Stimulated activated CD4-positive, alpha-beta T cell treated with anti-CD3 and anti-CD28 coated beads, Interleukin-1b, Interleukin-23, amount 100 ng/mL, for 48 hours (primary cell): ENCODE measurements at regions not wholly inside any gene's neighbourhood (a gene's known extent, or its start where the extent isn't known, plus 50 kb on each side); places are given as distances from the start of the nearest gene placed in this dataset.

Experiments
- DNase-seq: peaks from one replicate; pipeline ENCODE4 v3.0.0-alpha.2; 2020

DNA sequence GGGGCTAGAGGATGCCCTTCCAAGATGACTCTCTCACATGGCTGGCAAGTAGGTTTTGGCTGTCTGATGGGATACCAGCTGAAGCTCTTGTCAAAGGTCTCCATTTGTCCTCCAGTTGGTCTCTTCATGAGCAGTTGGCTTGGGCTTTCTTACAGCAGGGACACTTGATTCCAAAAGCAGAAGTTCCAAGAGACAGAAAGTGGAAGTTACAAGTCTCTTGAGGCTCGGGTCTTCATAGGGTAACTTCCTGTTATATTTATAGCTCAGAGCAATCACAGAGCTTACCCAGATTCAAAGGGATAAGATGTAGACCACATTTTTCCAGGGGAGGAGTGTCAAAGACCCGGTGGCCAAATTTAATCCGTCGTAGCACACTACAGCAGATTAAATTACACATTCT, 440.0 kb downstream of the RFC3 start:
- no peak for DNase-seq

DNA sequence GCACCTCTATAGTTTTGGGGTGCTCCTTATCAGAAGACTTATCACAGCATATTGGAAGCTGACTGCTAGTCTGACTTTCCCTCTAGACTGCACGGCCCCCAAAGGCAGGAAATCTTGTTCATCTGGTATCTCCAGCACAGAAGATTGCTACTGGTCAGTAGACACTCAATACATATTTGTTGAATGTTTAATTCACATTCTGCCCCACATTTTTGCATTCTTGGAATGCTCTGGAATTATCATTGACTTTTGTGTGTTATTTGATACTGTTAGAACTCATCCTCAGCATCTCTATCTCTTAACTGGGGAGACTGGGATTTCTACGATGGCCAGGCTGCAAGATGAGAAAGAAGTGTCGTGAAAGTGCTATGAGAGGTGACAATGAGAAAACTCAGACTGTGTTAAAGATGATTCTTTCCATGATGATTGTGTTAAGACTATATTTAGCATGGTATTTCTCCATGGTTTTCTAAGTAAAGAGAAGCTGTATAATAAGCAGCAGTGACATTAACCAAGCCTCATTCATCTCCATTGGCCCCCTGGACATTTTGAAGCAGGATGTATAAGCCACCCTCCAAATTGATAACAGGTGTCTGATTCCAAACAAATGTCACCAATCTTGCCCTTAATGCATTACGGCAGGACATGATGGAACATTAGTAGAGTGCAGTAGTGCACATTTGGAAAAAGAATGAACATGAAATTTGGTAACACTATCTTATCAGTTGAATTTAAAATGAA, 440.9 kb downstream of the RFC3 start:
- DNase-seq = no peak

DNA sequence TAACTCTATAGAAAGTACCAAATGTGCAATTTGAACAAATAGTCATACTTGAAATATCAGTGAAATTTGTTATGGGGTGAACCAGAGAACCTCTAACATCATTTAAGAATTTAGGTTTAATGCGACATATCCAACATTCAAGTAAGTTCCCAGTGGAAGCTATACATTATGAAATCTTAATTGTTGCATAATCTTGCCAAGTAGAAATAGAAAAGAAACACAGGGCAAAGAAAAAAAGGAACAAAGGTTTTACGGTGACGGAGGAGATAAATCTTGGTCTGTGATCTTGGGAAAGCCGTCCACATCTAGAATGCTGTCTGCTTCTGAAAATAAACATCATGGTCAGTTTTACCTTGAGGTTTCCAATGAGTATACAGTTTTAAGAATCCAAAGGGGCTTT, 445.7 kb downstream of the RFC3 start:
- no peak for DNase-seq

DNA sequence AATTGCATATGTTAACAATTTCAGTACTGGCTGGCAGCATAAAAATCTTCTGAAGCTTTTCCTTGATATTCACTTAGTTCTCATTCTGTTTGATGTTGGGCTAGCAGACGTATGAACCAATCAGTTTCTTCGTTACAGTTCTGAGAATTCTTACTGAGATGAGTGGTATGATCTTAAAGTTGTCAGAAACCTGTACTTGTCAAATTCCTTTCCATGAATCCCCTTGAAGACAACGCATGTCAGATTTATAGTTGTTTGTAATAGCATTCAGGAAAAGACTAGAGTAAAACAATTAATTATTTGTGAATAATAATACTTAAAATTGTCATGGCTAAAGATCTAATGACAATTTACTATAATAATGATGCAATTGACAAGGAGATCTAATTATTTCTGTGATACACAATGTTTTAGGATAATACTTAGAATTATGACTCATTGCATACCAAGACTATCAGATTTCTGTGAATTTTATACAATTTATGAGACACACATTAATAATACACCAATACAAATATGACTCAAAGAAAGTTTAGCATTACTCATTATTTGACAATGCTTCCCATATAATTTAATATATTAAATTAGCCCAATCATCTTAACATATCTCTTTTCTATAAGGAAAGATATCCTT, 447.2 kb downstream of the RFC3 start:
- no peak for DNase-seq

DNA sequence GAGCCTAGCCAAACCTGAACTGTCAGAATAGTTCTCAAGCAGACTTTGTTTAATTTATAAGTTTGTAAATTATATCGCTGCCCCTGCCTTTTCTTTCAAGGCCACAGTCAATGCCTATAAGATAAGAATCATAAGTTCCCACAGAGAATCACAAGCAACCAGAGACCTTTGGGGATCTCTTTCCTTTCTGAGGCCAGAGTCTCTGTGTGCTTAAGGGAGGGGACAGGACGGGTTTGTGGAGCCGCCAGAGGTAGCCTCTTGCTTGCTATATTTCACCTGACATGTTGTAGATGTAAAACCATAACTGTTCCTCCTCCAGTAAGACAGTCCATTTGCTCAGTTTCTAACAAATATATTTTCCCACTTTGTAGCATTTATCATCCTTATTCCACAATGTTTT, 458.8 kb downstream of the RFC3 start:
- no peak for DNase-seq

DNA sequence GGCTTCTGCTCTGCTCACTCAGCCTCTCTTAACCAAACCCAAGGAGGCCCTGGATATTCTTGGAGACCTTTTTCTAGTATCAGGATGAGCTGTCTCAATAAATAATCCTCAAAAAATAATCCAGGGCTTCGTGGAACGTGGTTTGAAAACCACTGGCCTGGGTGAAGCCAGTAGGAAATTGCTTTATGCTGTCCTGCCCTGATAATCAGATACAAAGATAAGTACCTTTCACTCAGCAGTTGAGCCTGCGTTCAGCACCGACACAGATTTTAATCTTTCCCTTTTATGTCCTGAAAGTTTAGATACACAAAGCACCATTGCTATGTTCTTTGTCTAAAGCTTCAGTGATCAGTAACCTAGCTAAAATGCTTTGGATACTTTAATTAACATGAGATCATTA, 460.0 kb downstream of the RFC3 start:
- DNase-seq = no peak

DNA sequence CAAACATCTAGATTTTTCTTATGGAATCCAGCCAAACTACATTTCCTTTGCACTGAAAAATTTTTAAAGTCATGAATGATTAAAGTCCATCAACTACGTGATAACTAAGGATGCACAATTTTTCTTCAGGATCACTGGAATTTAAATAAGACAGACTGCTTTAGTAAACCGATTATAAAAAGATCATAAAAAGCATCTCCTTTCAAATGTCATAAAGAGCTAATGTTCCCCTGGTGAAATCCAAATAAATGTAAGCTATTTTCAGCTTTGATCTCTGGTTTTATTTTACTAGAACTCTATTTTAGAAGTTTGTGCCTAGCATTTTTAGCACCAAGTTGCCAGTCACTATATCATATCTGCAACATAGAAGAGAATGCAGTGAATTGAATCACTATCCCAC, 460.8 kb downstream of the RFC3 start:
- DNase-seq = no peak

DNA sequence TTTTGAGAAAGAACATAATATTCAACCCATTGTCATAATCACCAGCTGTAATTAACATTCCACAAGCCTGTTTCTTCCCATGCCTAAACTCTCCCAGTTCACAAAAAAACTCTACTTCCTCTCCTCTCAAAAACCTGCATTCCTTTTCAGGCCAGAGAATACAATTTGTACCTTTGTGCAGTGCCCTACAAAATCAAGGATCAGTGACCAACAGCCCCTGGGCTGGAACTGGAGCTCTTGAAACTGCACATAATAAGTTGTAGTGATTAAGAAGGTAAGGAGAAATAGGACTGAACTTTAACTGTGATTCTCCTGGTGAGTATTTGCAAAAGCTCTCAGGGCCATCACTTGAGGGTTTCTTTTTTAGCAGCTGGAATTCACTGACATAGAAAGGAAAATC, 472.7 kb downstream of the RFC3 start:
- DNase-seq = no peak

DNA sequence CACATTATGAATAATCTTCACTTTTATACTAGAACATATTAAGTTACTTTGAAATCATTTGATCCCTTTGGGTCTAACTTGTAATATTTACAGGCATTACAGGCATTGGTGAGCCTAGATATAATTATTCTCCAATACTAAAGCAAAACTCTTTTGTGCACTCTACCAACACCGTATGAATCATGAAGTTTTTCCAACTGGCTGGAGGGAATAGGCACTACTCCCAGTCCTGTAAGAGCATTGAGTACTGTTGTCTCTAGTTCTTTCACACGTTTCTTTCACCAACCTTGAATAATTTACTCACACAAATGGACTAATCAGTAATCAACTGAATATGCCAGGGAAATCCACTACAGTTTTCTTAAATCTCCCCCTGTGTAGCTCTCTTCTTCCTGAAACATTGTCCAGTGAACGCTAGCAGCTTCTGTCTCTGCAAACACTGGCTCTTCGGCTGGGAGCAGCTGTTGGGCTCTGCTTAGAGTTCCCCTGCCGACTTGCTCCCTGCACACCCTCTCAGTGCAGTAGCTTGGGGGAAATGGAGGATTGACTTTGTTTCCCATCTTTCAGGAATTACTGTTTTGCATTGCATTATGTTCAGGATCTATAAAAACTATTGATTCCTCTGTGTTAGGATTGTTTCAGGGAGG, 476.7 kb downstream of the RFC3 start:
- no peak for DNase-seq

DNA sequence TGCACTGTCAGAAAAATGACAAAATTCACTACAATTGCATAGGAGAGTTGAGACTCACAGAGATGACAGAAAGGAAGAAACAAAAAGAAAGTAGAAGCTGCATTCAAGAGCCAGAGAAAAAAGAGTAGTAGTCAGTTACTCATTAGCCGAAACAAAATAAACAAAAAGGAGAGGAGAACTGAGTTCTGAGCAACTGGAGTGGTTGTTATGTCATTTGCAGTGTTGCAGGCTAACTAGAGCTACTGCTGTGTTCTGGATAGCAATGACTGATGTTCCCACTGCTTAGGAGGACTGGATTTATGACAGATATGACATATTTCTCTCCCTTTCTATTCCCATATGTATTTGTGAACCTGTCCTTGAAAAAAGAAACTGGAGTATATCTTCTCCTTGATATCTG, 482.6 kb downstream of the RFC3 start:
- no peak for DNase-seq

DNA sequence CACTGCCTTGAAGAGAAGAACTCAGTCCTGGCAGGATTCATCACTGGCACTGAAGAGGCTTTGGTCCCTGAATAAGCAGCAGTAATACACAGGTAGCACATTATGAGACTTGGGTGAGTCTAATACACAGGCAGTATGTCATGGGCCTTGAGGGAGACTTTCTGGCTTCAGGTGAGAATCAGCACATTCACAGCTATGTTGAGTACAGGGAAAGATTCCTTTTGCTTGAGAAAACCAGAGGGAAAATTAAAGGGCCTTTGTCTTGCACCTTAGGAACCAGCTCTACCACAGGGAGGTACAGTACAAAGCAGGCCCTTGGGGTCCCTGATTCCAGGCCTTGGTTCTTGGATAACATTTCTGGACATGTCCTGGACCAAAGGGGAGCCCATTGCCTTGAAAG, 484.6 kb downstream of the RFC3 start:
- DNase-seq = no peak

DNA sequence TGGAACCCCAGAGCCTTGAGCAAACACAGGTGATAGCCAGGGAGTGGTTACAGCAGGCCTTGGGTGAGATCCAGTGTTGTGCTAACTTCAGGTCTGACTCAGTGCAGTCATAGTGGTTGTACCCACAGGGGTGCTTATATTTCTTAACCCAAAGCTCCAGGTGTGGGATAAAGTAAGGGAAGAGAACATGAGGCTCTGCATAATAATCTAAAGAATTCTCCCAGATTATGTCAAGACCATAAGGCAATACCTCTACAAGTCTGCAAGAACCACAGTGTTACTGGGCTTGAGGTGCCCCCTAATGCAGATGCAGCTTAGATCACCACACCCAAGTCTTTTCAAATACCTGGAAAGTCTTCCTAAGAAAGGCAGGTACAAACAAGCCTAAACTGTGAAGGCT, 485.4 kb downstream of the RFC3 start:
- DNase-seq = no peak

DNA sequence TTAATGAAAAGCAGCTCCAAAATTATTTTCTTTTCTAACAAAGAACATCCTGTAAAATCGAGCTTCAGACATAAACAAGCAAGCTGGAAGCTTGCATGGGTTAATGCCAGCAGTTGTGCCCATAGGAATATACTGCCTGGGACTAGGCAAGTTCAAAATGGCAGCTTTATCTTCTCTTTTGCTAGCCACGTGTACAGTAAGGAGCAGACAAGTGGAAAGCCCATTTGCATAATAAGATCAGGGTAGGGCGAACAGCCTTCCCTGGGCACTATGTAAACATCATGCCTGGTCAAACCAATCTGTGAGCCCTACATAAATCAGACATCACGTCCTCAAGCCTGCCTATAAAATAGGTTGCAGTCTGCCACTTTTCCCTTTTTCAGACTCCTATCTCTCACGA, 489.7 kb downstream of the RFC3 start:
- no peak for DNase-seq

DNA sequence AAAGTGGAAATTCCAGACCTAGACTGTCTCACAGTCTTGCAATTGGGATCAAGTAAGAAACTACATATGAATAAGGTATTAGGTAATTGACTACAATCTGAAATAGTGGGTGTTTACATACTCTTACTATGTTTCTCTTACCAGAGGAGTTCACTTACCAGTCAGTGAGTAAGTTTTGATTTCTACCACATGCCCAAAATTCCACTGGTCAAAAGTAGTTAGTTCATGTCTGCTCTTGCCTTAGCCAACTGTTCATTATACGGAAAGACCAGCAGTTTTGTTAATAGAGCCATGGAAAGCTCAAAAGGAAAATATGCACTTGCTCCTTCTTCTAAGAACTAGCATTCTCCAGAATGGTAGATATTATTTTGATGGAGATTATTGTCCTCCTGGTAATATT, 490.8 kb downstream of the RFC3 start:
- DNase-seq = no peak

DNA sequence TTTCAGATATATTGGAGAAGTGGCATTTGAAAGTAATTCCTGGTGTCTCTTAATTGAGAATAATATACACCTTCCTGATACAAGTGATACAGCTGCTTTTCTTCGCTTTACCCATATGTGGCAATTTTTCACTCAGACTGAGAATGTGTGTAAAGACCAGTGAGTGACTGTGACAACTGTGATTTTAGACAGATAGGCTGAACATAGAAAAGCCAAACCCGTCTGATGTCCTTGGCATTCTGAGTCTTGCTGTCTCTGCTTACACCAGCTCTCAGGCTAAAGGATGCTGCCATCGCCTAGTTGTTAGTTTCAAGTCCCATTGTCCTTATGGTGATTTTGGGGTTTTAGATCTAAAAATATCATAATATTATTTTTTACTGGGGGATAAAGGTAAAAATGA, 492.6 kb downstream of the RFC3 start:
- no peak for DNase-seq

DNA sequence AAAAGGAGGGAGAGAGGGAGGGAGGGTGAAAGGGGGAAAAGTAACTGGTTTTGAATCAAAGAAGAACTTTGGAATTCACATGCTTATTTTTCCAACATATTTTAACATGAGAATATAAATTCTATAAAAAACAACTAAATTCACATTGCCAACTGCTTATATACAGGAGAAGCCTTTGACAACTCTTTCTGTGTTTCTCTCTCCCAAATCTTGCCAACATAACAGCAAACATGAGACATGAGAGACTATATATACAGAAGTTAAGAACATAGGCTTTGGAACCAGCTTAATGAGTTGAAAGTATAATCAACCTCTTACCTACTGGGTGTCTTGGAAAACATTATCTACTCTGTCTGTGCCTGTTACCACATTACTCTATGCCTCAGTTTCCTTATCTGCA, 493.3 kb downstream of the RFC3 start:
- no peak for DNase-seq

DNA sequence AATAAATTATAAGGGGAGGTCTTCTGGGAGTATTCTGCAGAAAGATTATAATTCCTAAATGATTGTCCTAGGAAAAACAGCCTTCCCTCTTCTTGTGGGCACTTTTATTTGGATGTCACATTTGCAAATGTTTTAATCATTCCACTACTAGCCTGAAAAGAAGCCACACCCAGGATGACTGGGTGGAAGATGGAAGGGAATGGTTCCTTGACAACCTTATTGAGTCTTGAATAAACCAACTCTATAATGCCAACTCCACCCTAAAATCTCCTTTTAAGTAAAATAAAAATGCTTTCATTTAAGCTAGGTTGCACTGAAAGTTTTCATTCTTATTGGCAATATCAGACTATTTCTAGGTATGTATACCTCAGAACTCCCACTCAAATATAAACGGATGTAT, 494.6 kb downstream of the RFC3 start:
- no peak for DNase-seq

DNA sequence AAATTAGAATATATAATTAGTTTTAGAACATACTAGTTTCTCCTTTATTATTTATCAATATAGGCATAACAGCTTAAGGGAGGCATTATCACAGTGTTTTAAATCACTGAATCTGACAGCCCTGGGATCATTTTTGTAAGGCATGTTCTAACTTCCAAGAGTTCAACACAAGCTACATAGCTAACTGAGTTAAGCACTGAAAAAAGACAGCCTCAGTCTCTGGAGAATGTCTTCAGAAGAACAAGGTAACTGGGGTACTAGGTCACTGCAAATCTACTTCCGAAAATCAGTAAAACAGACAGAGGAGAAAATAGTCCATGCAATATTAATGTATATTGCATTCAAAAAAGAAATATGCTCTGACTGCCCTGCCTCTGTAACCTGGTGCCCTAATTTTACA, 502.1 kb downstream of the RFC3 start:
- no peak for DNase-seq

DNA sequence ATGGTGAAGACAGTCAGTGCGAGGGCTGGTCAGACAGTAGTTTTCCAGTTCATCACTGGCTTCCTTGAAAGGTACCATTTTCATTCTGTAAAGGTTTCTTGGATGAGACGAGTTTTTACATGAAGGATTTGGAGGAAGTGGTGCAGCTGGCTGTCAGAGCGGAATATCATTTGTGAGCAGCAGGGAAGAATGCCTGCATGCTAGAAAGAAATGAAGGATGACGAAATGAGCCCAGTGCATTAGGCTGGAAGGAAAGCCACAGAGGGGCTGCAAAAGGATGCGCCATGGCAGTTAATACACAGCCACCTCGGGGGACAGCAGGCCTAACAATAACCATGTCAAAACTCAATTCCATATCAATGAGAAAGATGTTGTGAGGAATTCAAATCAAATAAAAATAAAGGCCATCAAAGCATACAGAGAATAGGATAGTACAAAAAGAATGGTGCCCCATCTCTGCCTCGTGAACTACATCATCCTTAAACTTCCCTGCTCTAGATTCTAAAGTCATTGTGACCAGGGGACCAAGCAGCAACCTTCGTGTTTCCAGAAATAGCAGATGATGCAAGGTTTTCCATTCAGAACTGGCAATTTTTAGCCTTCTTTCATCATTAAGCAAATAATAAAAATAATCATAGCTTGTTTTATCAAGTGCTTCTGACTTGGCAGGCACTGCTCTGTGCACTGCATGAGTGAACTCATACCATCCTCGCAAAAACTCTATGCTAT, 504.2 kb downstream of the RFC3 start:
- no peak for DNase-seq

DNA sequence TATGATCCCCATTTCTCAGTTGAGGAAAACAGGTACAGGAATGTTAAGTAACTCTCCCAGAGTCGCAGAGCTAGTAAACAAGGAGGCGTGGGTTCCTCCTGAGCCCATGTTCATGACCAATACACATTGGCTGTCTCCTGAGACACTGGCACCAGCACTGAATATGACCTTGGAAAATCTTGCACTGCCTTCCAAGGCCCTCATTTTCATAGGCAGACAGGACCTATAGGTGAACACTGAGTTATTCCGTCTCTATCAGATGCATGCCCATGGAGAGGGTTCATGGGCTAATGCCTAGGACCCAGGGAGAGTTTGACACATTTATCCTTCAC, 504.8 kb downstream of the RFC3 start:
- DNase-seq = no peak

DNA sequence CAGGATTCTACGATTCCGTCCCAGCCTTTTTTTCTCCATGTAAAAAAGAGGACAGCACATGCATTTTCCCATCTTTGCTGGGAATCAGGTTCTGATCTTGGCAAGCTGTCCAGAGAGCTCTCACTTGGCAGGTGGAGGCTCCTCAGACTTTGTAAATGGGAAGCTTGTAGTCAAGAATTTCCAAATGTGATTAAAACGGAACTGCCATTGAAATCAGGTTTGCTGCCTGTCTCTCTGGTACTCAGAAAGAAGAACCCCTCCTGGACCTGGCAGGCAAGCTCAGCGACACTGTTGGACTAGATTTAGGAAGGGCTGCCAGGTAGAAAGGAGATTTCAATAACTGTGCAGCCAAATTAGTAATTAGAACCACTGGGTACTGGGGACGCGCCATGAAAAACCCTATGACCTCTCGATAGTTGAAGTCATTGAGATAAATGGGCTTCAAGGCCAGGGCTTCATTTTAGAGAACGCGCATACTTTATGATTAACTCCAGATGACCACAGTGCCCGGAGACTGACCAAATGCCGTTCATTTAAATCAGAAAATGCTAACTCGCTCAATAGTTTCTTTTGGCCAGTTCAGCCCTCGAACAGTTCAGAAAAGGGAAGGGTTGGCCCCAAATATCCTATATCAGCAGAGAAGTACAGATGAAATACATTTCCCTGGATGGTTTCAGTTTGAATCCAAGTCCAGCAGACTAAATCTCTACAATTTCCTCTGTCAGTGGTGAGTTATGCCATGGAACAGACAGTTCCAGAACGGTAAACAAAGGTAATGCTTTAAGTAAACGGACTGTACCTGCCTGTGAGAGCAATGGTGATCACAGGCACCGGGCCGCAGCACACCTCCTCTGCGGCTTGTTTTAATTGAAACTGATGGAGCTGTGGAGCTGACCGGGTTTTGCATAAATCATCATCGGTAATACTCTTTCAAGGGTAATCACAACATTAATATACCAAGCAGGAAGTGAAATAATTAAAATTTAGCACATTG, 517.4 kb downstream of the RFC3 start:
- DNase-seq = no peak

DNA sequence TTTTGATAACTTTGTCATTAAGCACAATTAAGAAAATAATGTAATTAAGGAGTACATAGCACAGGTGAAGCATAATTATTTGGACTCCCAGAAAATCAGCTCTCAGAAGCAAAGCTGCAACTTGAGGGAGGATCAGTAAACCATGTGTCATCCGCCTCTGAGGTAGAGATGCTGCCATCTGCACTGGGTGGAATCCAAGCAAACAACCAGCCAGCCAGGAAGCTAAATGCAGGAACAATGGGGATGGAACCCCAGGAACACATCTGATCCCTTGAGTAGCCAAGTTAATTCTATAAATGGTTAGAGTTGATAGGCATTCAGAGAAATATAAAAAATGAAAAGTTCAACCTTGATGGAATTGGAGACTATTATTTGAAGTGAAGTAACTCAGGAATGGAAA, 520.2 kb downstream of the RFC3 start:
- DNase-seq = no peak

DNA sequence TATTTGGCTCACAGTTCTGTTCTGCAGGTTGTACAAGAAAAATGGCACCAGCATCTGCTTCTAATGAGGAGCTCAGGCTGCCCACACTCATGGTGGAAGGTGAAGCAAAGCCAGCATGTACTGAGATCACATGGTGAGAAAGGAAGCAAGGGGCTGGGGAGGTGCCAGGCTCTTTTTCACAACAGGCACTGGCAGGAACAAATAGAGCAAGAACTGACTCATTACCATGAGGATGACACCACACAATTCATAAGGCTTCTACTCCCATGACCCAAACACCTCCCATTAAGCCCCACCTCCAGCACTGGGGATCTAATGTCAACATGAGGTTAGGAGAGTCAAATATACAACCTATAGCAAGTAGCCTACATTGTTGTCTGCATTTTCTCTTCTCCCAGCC, 522.6 kb downstream of the RFC3 start:
- DNase-seq = no peak
